Breast epithelium (tissue), 3 donors: ENCODE measurements at regions not wholly inside any gene's neighbourhood (a gene's known extent, or its start where the extent isn't known, plus 50 kb on each side); places are given as distances from the start of the nearest gene placed in this dataset.

Source experiments
- POLR2A ChIP-seq: fragments of 450-650 bp; IDR thresholded peaks from one replicate; pipeline ENCODE4 v1.6.1; 2016; ENCODE audit warnings: antibody characterized with exemption, mild to moderate bottlenecking, moderate library complexity
- TF ChIP-seq, protein P1 (sequence below), 3 donors: fragments of 450-650 bp; IDR thresholded peaks; one replicate each; pipeline ENCODE4 v1.5.1; 2016 to 2017; ENCODE audit warnings: antibody characterized with exemption in 3 of 3, mild to moderate bottlenecking in 3 of 3, moderate library complexity in 3 of 3

GRCh38 chr12:79508622-79509021 lies 182.1 kb downstream of the PAWR start:
- TF ChIP-seq, protein P1, sequence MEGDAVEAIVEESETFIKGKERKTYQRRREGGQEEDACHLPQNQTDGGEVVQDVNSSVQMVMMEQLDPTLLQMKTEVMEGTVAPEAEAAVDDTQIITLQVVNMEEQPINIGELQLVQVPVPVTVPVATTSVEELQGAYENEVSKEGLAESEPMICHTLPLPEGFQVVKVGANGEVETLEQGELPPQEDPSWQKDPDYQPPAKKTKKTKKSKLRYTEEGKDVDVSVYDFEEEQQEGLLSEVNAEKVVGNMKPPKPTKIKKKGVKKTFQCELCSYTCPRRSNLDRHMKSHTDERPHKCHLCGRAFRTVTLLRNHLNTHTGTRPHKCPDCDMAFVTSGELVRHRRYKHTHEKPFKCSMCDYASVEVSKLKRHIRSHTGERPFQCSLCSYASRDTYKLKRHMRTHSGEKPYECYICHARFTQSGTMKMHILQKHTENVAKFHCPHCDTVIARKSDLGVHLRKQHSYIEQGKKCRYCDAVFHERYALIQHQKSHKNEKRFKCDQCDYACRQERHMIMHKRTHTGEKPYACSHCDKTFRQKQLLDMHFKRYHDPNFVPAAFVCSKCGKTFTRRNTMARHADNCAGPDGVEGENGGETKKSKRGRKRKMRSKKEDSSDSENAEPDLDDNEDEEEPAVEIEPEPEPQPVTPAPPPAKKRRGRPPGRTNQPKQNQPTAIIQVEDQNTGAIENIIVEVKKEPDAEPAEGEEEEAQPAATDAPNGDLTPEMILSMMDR (IDR thresholded peaks at IDR 0.05), result no peak
- no peak for TF ChIP-seq POLR2A
